DOHH2 (cell line): ENCODE measurements at regions not wholly inside any gene's neighbourhood (a gene's known extent, or its start where the extent isn't known, plus 50 kb on each side); places are given as distances from the start of the nearest gene placed in this dataset.

Source experiments
- CTCF ChIP-seq: fragments of 200-600 bp; sonication (generic); IDR thresholded peaks from one replicate; pipeline ENCODE4 v1.5.1; 2014; ENCODE audit warnings: antibody characterized with exemption, mild to moderate bottlenecking, low read depth, low read length; ENCODE audit not compliant: poor library complexity, severe bottlenecking
- EZH2phosphoT487 ChIP-seq: fragments of 200-600 bp; sonication (generic); IDR thresholded peaks from 2 replicates; pipeline ENCODE4 v1.6.1; 2017; ENCODE audit warnings: borderline replicate concordance, mild to moderate bottlenecking, antibody characterized with exemption, low read length, moderate library complexity, mixed read lengths

- no peak for TF ChIP-seq CTCF
- TF ChIP-seq EZH2phosphoT487: no peak
These were observed 303.9 kb upstream of the EPHA4 start for GRCh38 chr2:221876016-221876415.
